Spleen (tissue), 11 donors: ENCODE measurements at regions not wholly inside any gene's neighbourhood (a gene's known extent, or its start where the extent isn't known, plus 50 kb on each side); places are given as distances from the start of the nearest gene placed in this dataset.

ENCODE experiments used
- DNase-seq: peaks from one replicate; pipeline ENCODE4 v3.0.0-alpha.2; 2020
- H3K27ac ChIP-seq, 8 donors: fragments of 200-600 bp; sonication (generic) in 7 of 8; 1 replicate in 4 of 8; 2 replicates in 4 of 8; pipeline versions ENCODE4 v1.5.0 to v1.8.0; 2016 to 2021; ENCODE audit warnings: inconsistent platforms in 4 of 8, mild to moderate bottlenecking in 4 of 8, moderate library complexity in 1 of 8
- H3K27me3 ChIP-seq, 7 donors: fragments of 200-600 bp; sonication (generic) in 6 of 7; replicated peaks in 1 of 7; 1 replicate in 4 of 7; 2 replicates in 3 of 7; pipeline versions ENCODE4 v1.5.0 to v1.8.0; 2016 to 2021; ENCODE audit warnings: inconsistent platforms in 3 of 7, mild to moderate bottlenecking in 1 of 7
- H3K36me3 ChIP-seq, 6 donors: fragments of 200-600 bp; sonication (generic) in 5 of 6; 1 replicate in 4 of 6; 2 replicates in 2 of 6; pipeline versions ENCODE4 v1.5.0 to v1.8.0; 2016 to 2021; ENCODE audit warnings: inconsistent platforms in 2 of 6
- H3K4me1 ChIP-seq, 6 donors: fragments of 200-600 bp; sonication (generic) in 5 of 6; 1 replicate in 3 of 6; 2 replicates in 3 of 6; pipeline versions ENCODE4 v1.5.0 to v1.8.0; 2016 to 2021; ENCODE audit warnings: inconsistent platforms in 3 of 6
- H3K4me3 ChIP-seq, 8 donors: fragments of 200-600 bp; sonication (generic) in 7 of 8; 1 replicate in 4 of 8; 2 replicates in 4 of 8; pipeline versions ENCODE4 v1.5.0 to v1.8.0; 2016 to 2021; ENCODE audit warnings: inconsistent platforms in 4 of 8, mild to moderate bottlenecking in 4 of 8, moderate library complexity in 2 of 8
- H3K9me3 ChIP-seq, 8 donors: fragments of 200-600 bp; sonication (generic) in 7 of 8; 1 replicate in 4 of 8; 2 replicates in 4 of 8; pipeline versions ENCODE4 v1.5.0 to v1.8.0; 2016 to 2021; ENCODE audit warnings: inconsistent platforms in 4 of 8
- POLR2A ChIP-seq, 3 donors: fragments of 450-650 bp; IDR thresholded peaks; one replicate each; pipeline ENCODE4 v1.5.1; 2017; ENCODE audit warnings: antibody characterized with exemption in 3 of 3, mild to moderate bottlenecking in 1 of 3
- POLR2AphosphoS5 ChIP-seq, 3 donors: sonication (generic); formaldehyde crosslinking; IDR thresholded peaks; one replicate each; pipeline ENCODE4 v1.5.1; 2017; ENCODE audit warnings: antibody characterized with exemption in 3 of 3
- WGBS, 5 donors: extraction: QIAGEN DNeasy Blood & Tissue Kit in 3 of 5; methylation state at CpG; one replicate each; pipeline versions ENCODE4 v1.1.5 to v1.1.7; 2013 to 2018; 5-methylcytosine and 5-hydroxymethylcytosine counted together
- intact Hi-C: fragments of 100-400 bp; cut with DNase I; formaldehyde crosslinking; loops from one replicate; pipeline ENCODE4 v1.15.0; 2023; ENCODE audit warnings: low total_unique reads
- TF ChIP-seq, protein P1 (sequence below), 11 experiments: fragments of 200-600 bp in 7 of 11; fragments of 450-650 bp in 4 of 11; sonication (generic) in 4 of 11; IDR thresholded peaks in 8 of 11; conservative IDR thresholded peaks in 3 of 11; 1 replicate in 7 of 11; 2 replicates in 4 of 11; pipeline versions ENCODE4 v1.4.0 to v1.8.0; 2016 to 2021; ENCODE audit warnings: antibody characterized with exemption in 11 of 11, inconsistent platforms in 4 of 11, mild to moderate bottlenecking in 1 of 11
- donor health status: healthy with polysubstance abuse.
- donor health status: DM: no; HTN: no; CAD: no; lungs with moderate emphysema.
- donor health status: DM: no; HTN: no; CAD: no.
- donor health status: Bipolar disorder and iron deficiency.
- donor health status: healthy.
- donor health status: DM: no; HTN: no; CAD: no.
- donor health status: DM: yes; HTN: yes; CAD: no.

GRCh38 chr9:16303506-16303905, 567.0 kb downstream of the BNC2 start:
- intact Hi-C loops, result no loop called here
- H3K4me3 ChIP-seq, result no peak overlapping the region

GRCh38 chr9:16304301-16304700, 566.2 kb downstream of the BNC2 start:
- Histone ChIP-seq H3K27me3 (no peaks in the 10 kb centered on the region), H3K9me3 (no peaks in the 10 kb centered on the region), H3K4me1 (no peaks in the 10 kb centered on the region), H3K27ac (no peak overlapping the region), H3K4me3 (no peak overlapping the region), H3K36me3 (no peaks in the 10 kb centered on the region)
- 39 to 65% (median 50%) methylated on average over 3 of the region's 3 CpGs for WGBS, 5 donors
- no peak for DNase-seq
- intact Hi-C loops, result no loop called here
- TF ChIP-seq POLR2AphosphoS5 (IDR thresholded peaks at IDR 0.05), result no peak
- TF ChIP-seq, protein P1, sequence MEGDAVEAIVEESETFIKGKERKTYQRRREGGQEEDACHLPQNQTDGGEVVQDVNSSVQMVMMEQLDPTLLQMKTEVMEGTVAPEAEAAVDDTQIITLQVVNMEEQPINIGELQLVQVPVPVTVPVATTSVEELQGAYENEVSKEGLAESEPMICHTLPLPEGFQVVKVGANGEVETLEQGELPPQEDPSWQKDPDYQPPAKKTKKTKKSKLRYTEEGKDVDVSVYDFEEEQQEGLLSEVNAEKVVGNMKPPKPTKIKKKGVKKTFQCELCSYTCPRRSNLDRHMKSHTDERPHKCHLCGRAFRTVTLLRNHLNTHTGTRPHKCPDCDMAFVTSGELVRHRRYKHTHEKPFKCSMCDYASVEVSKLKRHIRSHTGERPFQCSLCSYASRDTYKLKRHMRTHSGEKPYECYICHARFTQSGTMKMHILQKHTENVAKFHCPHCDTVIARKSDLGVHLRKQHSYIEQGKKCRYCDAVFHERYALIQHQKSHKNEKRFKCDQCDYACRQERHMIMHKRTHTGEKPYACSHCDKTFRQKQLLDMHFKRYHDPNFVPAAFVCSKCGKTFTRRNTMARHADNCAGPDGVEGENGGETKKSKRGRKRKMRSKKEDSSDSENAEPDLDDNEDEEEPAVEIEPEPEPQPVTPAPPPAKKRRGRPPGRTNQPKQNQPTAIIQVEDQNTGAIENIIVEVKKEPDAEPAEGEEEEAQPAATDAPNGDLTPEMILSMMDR (IDR thresholded peaks at IDR 0.05 in 8 of 11, conservative IDR thresholded peaks at IDR 0.05 in 3 of 11), result no peak
- no peak for TF ChIP-seq POLR2A (IDR thresholded peaks at IDR 0.05)

More at GRCh38 chr9:16303506-16303905, 567.0 kb downstream of the BNC2 start:
- WGBS, 5 donors, result 73 to 91% (median 85%) methylated on average over 6 of the region's 6 CpGs
- H3K27ac ChIP-seq, result no peak overlapping the region
- DNase-seq, result no peak
- H3K36me3 ChIP-seq, result no peaks in the 10 kb centered on the region
- H3K27me3 ChIP-seq, result no peaks in the 10 kb centered on the region
- H3K4me1 ChIP-seq, result no peaks in the 10 kb centered on the region
- H3K9me3 ChIP-seq, result peaks cover 0 to 1% (median 0%) of the 10 kb centered on the region in 8 donors
- TF ChIP-seq, protein P1 (IDR thresholded peaks at IDR 0.05 in 8 of 11, conservative IDR thresholded peaks at IDR 0.05 in 3 of 11), result no peak
- TF ChIP-seq POLR2A (IDR thresholded peaks at IDR 0.05) (no peak), POLR2AphosphoS5 (IDR thresholded peaks at IDR 0.05) (no peak)

- H3K4me1 ChIP-seq, result no peaks in the 10 kb centered on the region
- H3K27ac ChIP-seq, result no peak overlapping the region
- H3K27me3 ChIP-seq, result peaks cover 0 to 9% (median 0%) of the 10 kb centered on the region in 7 donors
- no peaks in the 10 kb centered on the region for H3K9me3 ChIP-seq
- TF ChIP-seq, protein P1 (IDR thresholded peaks at IDR 0.05 in 8 of 11, conservative IDR thresholded peaks at IDR 0.05 in 3 of 11), result no peak
- TF ChIP-seq POLR2A (IDR thresholded peaks at IDR 0.05), result no peak
- no peak for TF ChIP-seq POLR2AphosphoS5 (IDR thresholded peaks at IDR 0.05)
- H3K36me3 ChIP-seq, result no peaks in the 10 kb centered on the region
- intact Hi-C loops, result no loop called here
- DNase-seq, result no peak
- no peak overlapping the region for H3K4me3 ChIP-seq
- WGBS, 5 donors, result 84 to 96% (median 86%) methylated on average over 3 of the region's 3 CpGs
Observed at GRCh38 chr9:16306586-16306985, 563.9 kb downstream of the BNC2 start.

GRCh38 chr9:16307626-16308195, 562.8 kb downstream of the BNC2 start:
- H3K9me3 ChIP-seq, result no peaks in the 10 kb centered on the region
- 89 to 98% (median 95%) methylated on average over 2 of the region's 2 CpGs for WGBS, 5 donors
- H3K27me3 ChIP-seq, result peaks cover 0 to 9% (median 0%) of the 10 kb centered on the region in 7 donors
- no peaks in the 10 kb centered on the region for H3K4me1 ChIP-seq
- DNase-seq, result no peak
- no peaks in the 10 kb centered on the region for H3K36me3 ChIP-seq
- intact Hi-C loops, result no loop called here
- no peak overlapping the region for H3K4me3 ChIP-seq
- no peak overlapping the region for H3K27ac ChIP-seq
- TF ChIP-seq POLR2AphosphoS5 (IDR thresholded peaks at IDR 0.05), result no peak
- TF ChIP-seq, protein P1 (IDR thresholded peaks at IDR 0.05 in 8 of 11, conservative IDR thresholded peaks at IDR 0.05 in 3 of 11), result no peak
- no peak for TF ChIP-seq POLR2A (IDR thresholded peaks at IDR 0.05)
